PC-3 (cell line): ENCODE measurements at regions not wholly inside any gene's neighbourhood (a gene's known extent, or its start where the extent isn't known, plus 50 kb on each side); places are given as distances from the start of the nearest gene placed in this dataset.

ENCODE experiments used
- EZH2phosphoT487 ChIP-seq: fragments of 300-600 bp; sonication (generic); IDR thresholded peaks from 2 replicates; pipeline ENCODE4 v1.6.1; 2018; ENCODE audit warnings: mild to moderate bottlenecking, antibody characterized with exemption, low read length, borderline replicate concordance
- TF ChIP-seq, protein P1 (sequence below): fragments of 300-600 bp; sonication (generic); conservative IDR thresholded peaks from 2 replicates; pipeline ENCODE4 v1.5.1; 2017; ENCODE audit warnings: antibody characterized with exemption, low read depth, mild to moderate bottlenecking, low read length

DNA sequence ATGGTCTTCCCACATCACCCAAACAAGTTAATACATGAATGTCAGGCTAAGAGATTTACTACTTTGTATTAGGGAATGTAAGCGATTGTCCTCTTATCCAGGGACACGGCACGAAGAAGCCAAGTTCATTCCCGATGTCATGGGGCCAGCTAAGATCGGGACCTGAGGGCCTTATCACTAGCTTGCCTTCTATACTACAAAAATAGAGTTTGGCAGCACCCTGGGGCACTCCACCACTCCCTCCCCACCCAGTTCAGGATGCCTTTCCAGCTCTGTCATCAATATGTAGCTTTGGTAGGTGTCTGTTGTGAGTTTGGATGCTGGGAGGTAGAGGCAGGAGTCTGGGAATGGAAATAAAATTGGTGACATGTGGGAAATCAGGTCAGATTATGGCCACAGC is 197.5 kb downstream of the ATG4C start:
- TF ChIP-seq, protein P1, sequence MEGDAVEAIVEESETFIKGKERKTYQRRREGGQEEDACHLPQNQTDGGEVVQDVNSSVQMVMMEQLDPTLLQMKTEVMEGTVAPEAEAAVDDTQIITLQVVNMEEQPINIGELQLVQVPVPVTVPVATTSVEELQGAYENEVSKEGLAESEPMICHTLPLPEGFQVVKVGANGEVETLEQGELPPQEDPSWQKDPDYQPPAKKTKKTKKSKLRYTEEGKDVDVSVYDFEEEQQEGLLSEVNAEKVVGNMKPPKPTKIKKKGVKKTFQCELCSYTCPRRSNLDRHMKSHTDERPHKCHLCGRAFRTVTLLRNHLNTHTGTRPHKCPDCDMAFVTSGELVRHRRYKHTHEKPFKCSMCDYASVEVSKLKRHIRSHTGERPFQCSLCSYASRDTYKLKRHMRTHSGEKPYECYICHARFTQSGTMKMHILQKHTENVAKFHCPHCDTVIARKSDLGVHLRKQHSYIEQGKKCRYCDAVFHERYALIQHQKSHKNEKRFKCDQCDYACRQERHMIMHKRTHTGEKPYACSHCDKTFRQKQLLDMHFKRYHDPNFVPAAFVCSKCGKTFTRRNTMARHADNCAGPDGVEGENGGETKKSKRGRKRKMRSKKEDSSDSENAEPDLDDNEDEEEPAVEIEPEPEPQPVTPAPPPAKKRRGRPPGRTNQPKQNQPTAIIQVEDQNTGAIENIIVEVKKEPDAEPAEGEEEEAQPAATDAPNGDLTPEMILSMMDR, result no peak
- no peak for TF ChIP-seq EZH2phosphoT487
